ENCODE measurements at regions not wholly inside any gene's neighbourhood (a gene's known extent, or its start where the extent isn't known, plus 50 kb on each side); places are given as distances from the start of the nearest gene placed in this dataset.
A peak's percentile ranks its signal among the peaks of the same experiment; 100 is the strongest.

GRCh38 chrX:39912126-39912525 is 185.6 kb downstream of the BCOR start:
- DNase-seq, result no peak

DNA sequence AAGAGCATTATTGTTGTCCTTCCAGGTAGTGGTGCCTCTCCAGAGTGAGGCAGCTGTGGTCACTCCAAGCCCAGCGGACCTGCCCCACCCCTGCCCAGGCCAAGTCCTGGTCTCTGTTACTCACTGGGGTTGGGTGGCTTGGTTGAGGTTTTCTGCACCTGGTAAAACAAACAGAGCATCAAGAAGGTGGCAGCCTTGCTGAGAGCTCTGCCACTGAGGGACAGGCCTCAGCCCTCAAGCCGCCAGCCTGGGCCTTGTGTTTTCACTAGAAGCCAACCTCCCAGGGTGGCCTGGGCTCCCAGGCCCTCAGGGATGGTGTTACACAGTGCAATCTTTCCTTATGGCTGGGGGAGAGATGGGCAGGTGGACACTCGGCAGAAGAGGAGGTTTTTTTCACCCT is 182.7 kb downstream of the BCOR start:
- DNase-seq, result no peak

GRCh38 chrX:39915596-39915995 is 182.2 kb downstream of the BCOR start:
- DNase-seq, result no peak

DNA sequence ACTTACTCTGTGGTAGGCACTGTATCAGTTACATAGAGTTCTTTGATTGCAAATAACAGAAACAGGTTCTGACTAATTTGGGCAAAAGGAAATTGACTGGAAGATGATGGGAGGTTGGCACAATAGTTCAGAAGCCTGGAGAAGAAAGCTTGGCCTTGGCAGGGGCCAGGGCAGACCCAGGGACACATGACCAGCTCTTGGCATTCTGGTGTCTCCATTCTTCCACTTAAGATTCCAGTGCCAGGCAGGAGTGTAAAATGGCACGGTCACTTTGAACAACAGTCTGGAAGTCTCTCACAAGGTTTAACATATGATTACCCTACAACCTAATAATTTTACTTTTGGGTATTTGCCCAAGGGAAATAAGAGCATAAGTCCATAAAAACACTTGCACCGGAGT is 175.9 kb downstream of the BCOR start:
- DNase-seq, result no peak

DNA sequence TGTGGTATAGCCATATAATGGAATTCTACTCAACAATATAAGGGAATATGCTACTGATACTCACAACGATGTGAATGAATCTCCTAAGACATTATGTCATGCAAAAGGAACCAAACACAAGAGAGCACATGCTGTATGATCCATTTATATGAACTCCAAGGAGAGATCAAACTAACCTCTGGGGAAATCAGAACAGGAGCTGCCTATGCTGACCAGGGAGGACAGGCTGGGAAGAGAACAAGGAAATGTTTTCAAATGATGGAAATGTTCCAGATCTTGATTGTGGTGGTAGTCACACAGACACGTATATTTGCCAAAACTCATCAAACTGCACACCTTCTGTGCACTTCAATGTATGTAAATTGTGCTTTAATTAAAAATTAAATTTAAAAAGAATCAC is 175.3 kb downstream of the BCOR start:
- DNase-seq, result no peak

DNA sequence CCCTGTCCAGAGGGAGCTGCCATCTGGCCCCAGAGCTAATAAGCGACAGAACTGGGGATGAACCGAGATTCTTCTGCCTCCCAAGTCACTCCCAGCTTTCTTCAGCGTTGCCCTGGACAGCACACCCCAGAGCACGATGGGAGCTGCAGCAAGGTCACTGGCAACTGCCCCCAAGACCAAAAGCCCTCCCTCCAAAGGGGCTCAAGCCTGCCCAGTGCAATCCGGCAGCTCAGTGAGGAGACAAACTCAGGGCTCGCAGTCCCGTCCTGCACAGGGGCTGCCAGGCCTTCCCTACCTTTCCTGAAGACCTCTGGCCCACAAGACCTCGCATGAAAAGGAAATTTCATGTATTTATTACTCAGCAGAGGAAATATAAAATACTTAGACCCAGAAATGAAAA is 174.8 kb downstream of the BCOR start:
- no peak for DNase-seq

DNA sequence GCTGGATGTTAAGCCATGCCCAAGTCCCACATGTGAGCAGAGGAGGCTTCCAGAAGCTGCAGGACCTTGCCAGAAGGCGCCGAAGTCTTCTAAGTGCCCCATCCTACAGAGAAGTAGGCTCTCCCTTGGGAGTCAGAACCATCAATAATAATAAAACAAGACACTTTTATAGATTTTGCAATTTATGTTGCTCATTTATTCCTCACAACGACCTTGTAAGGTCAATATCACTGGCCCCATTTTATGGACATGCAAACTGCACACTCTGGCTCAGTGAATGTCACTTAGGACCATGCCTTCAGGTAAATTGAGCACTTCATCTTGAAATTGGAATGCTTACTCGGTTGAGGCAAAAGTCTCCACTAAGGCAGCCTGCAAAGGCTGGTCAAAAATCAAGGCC is 170.4 kb downstream of the BCOR start:
- no peak for DNase-seq

DNA sequence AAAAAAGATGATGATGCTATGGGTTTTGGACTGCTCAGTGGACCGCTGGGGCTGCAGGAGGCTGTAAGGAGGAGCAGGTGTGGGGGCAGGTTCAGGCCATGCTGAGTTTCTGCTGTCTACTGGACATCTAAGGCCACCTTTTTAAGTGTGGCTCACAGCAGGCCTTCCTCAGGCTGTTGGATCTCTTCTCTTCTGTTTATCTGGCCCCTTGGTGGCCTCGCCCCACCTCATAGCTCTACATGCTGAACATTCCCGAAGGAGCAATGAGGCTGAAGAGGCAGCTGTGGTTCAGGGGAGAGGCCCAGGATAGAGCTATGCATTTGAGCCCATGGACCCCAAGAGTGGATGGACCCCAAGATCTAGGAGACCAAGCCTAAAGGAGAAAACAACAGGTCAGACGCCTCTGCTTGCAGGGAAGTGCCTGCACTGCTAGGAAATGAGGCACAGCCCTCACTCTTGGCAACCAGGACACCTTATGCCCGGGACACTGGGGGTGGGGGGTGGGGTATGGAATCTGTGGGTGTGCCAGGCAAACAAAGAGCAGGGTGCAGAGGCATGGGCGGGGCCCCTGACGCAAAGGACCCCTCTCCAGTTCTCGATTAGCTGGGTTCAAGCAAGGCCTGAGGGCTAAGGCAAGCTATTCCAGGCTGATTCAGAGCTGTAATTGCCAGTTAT is 168.9 kb downstream of the BCOR start:
- DNase-seq, result no peak

DNA sequence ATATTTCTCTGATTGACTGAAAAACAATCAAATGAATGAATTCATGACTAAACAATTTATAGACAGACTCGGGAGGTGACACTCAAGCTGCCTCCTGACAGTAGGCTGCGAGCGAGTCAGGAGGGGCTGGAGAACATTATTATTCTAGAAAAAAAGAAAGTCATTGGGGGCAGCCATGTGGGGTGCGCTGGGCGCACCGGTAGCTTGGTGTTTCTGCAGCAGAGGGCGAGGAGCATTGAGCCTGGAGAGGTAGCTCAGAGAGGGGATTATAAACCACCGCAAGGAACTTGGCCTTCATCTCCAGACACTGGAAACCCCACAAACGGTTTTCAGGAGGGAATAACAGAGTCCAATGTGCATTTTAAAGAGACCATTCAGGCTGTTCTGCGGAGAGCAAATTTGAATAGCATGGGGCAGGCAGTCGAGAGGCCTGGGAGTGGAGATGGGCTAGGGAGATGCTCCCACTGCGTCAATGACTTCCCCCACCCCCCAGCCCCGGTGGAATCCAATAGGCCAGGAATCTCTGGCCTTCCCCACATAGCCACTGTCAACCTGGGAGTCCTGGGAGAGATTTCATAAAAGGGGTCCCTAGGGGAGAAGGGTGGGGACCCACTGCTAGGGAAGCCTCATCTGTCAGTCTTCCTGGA is 168.3 kb downstream of the BCOR start:
- no peak for DNase-seq

DNA sequence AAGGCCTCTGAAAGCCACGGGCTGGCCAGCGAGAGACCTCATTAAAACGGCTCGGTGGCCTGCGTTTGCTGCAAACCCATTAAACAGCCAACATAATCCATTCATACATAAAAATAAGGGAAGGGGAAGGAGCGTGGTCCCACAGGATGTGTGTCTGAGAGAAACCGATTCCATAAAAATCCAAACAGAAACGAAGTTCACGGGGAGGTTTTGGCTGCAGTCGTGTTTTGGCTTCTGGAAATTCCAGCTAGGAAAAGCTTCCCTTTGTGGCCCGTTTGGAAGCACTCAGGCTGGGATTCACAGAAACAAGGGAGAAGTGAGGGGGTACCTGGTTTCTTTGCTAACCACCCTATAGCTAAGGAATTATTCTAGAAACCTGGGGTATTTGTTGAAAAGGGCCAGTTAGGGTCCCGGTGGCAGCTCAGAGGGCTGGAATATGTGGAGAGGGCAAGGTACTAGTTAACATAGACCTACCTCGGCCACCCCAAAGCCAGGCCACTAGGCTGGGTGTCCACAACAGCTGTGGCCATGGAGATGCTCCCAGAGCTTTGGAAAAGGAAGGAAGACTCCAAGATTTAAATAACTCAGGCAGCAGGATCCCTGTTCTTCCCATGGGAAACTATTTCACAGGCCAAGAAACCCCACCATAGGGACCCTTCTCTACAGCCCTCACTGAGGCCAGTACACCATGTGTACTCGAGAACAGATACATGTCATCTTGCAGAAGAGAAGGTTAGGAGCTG is 166.8 kb downstream of the BCOR start:
- DNase-seq, result no peak

DNA sequence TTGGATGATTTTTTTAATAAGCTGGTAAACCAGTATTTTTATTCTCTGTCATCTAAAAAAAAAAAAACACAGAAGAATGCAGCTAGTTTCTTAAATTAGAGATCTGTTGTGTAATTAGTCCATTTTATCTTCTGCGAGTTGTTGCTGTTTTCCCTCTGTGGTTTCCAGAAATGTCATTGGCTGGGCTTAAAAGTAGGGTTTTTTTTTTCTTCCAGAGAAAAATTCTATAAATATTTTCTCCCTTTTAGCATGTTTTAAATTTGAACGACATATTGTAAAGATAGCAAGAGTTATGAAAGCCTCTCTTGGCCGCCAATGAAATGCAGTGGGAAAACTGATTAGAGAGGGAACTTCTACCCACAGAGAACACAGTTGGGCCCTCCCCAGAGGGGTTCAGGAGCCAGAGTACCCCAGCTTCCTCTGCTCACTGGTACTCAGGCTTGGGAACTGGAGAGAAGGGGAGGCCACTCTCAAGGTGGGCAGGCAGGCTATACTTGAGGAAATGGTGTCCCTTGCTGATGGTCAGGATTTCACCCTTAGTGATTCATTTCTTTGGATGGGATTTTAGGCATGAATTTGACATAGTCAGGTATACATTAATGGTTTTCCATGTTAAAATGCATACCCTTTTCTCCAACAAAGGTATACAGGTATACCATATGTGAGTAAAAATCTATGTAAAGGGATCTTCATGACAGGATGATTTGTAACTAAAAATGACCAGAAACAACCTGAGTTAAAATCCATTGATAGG is 166.1 kb downstream of the BCOR start:
- no peak for DNase-seq

DNA sequence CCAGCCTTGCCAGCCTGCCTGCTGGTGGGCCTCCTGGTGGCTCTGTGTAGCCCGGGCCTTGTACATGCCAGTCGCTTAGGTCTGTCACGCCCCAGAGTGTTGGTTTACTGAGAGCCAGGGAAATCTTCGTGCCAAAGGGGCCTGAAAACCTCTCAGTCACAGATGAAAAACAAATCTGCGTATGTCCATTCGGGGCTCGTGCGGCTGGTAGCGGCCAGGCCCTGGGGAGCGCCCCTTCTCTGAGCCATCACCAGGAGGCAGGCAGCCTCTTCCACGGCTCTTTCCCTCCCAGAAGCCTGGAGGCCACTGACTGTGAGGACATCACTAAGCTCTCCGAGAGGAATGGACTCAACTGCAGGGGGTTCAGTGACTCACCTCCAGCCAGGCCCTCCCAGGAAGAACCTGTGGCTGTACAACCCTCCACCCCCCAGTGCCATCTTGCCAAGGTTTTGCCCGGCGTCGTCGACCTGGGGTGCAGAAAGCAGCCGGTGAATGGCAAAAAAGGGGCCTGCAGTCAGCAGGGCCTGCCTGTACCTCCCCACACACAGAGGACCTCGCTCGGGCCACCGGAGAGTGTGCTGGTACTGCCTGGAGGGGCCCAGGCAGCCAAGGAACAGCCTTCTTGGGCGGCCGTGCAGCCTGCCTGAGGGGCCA is 162.2 kb downstream of the BCOR start:
- DNase-seq, result no peak

GRCh38 chrX:39936886-39937770 is 160.6 kb downstream of the BCOR start:
- peak; percentile 31 for DNase-seq

DNA sequence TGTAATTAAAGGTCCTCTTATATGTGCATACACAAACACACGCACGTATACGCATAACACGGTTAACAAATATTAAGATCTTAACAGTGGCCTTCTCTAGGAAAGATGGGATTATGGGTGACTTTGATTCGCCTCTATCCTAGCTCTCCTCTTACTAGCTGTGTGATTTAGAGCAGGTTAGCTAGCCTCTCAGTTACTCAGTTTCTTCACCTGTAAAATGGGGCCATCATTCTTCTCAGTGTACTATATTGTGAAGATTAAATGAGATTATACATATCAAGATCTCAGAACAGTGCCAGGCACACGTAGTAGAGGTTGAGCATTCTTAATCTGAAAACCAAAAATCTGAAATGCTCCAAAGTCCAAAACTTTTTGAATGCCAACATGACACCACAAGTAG is 159.3 kb downstream of the BCOR start:
- no peak for DNase-seq

GRCh38 chrX:39939678-39940077 is 158.1 kb downstream of the BCOR start:
- no peak for DNase-seq

GRCh38 chrX:39941332-39941920 is 156.3 kb downstream of the BCOR start:
- no peak for DNase-seq

DNA sequence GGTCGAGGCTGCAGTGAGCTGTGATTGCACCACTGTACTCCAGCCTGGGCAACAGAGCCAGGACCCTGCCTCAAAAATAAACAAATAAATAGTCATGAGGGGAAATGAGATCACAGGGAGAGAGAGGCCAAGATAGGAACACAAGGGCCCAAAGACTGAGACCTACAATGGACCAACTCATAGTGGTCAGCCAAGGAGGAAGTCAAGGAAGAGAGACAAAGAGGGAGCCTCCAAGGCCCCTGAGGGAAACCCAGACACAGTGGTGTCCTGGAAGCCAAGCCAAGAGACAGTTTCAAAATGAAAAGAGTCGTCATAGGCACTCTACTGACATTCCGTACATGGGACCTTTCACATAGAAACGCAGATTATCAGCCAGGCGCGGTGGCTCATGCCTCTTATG is 153.3 kb downstream of the BCOR start:
- no peak for DNase-seq

GRCh38 chrX:39945709-39946108 is 152.0 kb downstream of the BCOR start:
- DNase-seq, result no peak

- no peak for DNase-seq
Measured at GRCh38 chrX:39946822-39947221, 150.9 kb downstream of the BCOR start.

DNA sequence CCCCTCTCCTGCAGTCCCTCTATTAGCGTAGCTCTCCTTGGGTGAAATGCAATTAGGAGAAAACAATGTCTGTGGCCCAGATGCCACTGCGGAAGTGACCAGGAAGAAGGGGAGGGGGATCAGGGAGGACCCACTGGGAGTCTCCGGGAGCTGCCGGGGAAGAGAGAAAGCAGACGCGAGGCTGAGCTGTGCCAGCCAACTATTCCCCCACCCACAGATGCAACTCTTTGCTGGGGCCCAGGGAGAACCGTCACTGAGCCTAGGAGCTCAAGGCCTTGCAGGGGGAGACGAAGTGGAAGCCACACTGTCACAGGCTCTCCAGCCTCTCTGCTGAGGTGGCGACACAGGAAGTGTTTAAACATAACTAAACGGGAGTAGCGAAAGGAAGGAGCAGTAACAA is 149.2 kb downstream of the BCOR start:
- no peak for DNase-seq

DNA sequence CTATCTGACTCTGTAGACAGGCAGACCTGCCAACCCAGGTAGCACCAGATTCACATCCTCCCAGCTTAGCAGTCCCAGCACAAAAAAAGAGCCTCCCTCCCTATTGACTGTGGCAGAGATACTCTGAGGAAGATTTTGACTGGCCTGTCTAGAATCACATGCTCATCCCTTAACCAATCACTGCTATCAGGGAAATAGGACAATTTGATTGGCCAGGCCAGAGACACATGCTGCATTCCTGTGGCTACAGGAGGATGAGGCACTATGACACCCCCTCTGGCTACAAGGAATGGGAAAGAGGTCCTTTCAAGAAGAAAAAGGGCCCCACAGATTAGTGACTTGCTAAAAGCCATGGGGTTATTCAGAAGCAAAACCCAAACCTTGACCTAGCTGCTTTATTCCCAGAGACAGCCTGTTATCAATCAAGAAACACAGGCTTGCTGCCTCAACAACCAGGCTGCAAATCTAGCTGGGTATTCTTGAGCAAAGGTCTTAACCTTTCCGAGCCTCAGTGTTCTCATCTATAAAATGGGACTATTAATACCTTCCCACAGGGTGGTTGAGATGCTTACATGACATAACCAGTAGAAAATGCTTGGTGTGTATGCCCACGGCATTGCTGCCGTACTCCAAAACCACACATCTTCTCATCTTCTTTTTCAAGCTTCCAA is 147.6 kb downstream of the BCOR start:
- no peak for DNase-seq
